ENCODE measurements at regions not wholly inside any gene's neighbourhood (a gene's known extent, or its start where the extent isn't known, plus 50 kb on each side); places are given as distances from the start of the nearest gene placed in this dataset.

DNA sequence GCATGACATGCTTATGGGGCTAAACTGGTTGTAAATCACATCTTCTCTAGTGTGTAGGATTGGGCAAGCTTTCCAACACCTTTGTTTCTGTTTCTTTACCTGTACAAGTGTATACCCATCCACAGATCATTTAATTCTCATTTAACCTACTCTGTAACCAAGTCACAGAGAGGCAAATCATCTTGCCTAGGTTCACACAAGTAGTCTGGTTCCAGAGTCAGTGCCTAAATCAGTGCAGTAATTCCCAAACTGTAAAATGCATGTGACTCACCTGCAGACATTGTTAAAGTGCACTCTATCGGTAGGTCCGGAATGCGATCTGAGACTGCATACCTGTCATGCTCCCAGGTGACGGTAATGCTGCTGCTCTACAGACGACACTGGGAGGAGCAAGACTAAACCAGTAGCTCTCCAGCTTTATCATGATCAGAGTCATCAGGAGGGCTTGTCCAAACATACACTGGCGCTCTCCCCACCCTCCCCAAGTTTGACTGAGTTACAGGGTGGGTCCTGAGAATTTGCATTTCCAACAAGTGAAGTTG, 107.9 kb upstream of the FREM1 start:
- TF ChIP-seq, protein P1, sequence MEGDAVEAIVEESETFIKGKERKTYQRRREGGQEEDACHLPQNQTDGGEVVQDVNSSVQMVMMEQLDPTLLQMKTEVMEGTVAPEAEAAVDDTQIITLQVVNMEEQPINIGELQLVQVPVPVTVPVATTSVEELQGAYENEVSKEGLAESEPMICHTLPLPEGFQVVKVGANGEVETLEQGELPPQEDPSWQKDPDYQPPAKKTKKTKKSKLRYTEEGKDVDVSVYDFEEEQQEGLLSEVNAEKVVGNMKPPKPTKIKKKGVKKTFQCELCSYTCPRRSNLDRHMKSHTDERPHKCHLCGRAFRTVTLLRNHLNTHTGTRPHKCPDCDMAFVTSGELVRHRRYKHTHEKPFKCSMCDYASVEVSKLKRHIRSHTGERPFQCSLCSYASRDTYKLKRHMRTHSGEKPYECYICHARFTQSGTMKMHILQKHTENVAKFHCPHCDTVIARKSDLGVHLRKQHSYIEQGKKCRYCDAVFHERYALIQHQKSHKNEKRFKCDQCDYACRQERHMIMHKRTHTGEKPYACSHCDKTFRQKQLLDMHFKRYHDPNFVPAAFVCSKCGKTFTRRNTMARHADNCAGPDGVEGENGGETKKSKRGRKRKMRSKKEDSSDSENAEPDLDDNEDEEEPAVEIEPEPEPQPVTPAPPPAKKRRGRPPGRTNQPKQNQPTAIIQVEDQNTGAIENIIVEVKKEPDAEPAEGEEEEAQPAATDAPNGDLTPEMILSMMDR (IDR thresholded peaks at IDR 0.05), result no peak
- TF ChIP-seq POLR2AphosphoS5 (IDR thresholded peaks at IDR 0.05), result no peak
